ENCODE measurements at regions not wholly inside any gene's neighbourhood (a gene's known extent, or its start where the extent isn't known, plus 50 kb on each side); places are given as distances from the start of the nearest gene placed in this dataset.
"Not testable (repeated sequence)": the region's sequence is repeated elsewhere in the genome, so short reads cannot be mapped to it uniquely, and the experiment has no call there.

DNA sequence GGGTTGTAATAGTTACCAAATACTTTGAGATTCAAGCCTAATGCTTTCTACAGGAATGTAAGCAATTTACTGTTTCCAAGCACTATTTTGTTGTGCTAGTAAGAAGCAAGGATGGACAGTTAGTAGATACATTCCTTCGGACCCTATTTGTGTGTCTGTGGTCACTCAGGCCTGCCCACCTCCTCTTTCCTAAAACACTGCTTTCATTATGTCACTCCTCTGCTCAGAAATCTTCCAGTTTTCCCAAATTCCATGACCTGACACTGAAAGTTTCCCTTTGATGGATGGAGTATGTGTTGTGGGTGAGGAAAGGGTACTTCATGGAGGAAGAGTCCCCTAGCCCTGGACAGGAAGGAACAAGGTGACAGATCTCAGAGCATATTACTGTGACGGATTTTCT is 141.1 kb downstream of the DISP1 start:
- DNase-seq = no peak

DNA sequence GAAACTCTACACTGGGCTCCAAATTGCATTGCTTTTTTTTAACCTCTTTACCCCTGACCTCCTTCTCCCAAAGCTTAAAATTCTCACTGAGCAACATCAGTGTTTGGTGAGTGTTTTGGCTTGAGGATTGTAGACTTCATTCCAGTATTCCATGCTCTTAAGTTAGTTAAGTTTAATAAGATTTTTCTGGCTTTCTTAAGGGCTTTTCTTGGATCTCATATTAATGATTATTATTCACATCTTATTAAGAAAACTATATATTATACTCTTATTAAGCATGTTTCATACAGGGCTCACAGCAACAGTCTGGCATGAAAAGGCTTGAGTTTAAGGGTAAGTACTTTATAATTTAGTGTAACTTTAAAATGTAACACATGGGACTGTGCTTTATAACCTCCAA is 141.8 kb downstream of the DISP1 start:
- DNase-seq = no peak

DNA sequence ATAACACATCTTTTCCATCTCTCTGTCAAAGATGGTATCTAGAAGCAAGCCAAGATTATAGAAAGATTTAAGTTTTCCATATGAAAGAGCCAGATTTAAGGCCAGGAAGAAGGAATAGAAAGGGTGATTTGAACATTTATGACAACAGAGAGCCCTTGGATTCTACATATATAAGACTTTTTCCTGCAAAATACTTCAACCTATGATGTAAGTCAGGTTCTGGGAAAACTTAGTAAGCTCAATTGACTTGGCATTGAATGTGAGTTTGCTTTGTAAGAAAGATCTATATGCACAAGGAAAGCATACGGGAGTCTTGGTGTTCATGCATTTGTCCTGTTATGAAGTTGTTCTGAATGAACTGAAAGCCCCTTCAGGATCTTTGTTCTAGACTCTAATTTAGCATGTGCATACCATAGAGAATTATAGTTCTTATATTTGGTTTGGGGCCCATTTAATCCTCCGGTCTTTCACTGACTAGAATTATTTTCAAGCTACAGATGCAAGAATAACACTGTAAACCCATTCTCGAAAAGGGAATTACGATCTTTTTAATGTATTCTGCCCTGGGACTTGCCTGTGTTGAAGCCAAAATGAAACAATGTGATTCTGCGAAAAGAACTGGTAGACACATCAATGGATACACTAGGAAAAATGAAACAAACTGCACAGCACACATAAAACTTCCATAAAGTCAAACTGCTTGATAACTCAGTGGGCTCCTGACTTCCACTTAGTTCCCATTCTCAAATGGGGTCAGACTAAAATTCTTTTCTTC is 152.8 kb downstream of the DISP1 start:
- DNase-seq = no peak

DNA sequence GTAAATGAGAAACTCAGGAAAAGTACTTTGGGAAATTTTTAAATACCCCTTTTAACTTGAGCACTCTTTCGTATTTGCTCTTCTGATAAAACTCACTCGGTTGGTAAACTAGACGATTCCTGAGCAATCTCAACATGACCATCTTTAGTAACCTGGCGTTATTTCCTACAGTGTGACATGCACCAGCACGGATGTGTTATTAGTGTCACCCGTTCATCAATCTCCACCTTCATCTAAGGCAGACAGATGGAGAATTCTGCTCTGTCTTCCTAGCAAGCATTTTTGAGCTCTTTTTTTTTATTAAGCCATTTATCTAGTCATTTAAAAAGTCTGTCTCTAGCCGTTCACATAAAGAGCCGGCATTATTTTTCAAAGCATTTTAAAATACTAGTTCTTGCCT is 155.2 kb downstream of the DISP1 start:
- no peak for DNase-seq

DNA sequence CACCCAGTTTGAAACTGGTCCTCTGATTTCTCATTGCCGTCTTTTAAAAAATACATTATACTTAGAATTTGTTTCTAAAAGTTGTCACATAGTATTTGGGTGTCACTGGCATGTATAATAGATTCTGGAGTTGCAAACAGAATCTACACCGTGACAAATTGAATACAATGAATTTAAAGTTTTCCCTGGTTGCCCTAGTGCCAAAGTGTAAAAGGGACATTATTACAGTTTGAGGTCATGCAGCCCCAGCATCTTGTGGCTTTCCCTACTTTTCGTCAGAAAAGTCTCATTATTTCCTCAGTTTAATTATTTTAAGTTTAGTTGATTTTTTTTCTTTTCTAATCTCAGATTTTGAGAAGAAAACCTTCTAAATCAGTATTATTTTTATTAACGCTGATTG is 155.9 kb downstream of the DISP1 start:
- DNase-seq = no peak

DNA sequence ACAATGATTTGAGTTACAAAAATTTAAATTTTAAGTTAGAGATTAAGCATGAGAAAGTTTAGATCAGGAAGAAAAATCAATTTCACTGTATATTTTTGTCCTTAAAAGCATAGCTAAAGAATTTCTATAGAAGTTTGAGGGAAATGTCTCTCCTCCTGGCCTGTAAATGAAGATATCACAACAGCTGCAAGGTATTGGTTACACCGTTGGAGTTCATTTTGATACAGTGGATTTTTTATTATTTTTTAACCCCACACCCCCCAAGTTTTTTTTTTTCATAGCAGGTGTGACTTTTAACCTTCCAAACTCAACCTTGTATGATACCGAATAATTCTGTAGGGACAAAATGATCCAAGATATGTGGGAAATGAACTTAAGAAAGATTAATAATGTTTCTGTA is 156.3 kb downstream of the DISP1 start:
- DNase-seq = no peak

DNA sequence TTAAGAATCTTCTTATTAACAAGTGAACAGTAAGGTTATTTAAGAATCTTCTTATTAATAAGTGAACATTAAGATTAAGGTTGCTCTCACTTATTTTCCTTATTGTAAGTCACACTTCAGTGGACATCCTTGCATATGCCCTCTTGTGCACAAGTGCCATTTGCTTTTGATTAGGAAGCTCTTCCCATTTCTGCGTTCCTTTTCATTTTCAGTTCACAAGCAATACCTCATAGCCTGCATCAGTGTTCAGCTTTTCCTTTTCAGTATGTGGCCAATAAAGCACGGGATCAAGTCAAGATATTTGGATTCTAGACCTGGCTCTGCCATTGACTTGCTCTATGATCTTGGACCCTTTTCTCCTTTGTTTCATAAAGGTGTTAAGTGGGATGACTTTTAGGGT is 158.7 kb downstream of the DISP1 start:
- DNase-seq = no peak

DNA sequence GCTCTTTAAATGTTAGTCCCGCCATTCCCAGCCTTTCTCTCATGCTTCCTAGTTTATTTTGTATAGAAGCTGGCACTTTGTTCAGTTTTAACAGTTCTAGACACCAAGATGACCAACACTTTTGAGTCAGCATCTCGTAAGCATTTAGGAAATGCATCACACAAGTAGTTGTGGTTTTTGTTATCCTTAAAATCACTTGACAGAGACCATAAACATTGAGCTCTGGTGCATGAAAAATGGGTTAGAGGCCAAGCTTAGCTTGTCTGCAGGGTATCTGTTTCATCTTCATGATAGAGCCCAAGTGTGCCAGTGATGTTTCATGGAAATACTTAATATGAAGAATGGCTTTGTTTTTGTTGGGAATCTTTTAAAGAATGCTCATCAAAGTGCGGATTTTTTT is 159.7 kb downstream of the DISP1 start:
- DNase-seq = no peak

DNA sequence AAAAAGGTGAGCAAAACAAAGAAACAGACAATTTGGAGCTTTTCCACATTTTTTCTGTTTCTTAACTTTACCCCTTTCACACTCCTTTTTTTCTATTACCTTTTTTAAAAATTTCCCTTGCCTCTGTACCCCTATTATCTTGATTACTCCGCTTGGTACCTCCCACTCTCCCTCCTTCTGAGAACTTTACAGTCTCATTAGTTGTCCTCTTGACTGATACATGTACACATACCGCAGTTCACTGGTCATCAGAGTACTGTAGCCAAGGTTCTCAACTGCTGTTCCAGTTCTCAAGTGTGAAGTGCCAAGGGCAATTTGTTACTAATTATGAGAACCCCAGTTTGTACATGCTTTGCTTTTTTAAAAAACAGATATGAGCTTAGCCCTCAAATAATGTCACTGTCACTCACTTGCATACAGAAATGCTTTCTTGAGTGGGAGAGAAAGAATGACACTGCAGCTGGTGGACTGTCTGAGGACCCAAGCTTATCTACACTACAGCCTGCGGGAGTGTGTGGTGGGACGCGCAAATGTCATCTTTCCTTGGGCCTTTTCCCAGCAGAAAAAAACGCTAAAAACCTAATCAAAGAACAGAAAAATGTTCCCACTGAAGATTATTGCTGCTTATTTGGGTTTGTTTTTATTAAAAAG is 160.8 kb downstream of the DISP1 start:
- no peak for DNase-seq

DNA sequence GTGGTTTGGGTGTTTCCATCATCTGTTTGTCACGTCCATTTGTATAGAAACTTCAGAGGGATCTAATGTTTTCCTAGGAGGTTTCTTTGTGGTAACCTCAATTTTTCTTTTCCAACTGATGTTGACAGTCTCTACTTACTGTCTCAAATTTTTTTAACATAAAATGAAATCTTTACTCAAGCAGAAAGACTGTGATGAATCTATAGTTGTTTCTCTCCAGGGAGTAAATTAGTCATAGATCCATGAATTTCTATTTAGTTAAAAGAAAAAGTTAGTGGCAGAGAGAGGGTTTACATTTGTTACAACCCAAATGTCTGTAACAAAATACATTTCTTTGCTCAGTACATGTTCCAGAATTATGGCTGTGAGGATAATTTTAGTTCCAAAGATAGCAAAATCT is 161.6 kb downstream of the DISP1 start:
- no peak for DNase-seq

DNA sequence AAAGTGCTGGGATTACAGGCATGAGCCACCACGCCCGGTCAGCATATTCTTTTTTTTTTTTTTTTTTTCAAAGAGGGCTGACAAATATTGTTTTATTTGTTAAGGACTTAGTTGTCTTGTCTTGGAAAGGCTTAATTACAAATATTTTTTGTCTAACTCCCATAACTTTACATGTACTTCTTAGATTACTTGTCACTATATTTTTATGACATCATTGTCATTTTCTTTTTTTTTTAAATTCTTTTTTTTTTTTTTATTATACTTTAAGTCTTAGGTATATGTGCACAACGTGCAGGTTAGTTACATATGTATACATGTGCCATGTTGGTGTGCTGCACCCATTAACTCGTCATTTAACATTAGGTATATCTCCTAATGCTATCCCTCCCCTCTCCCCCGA is 162.5 kb downstream of the DISP1 start:
- not testable (repeated sequence) for DNase-seq

DNA sequence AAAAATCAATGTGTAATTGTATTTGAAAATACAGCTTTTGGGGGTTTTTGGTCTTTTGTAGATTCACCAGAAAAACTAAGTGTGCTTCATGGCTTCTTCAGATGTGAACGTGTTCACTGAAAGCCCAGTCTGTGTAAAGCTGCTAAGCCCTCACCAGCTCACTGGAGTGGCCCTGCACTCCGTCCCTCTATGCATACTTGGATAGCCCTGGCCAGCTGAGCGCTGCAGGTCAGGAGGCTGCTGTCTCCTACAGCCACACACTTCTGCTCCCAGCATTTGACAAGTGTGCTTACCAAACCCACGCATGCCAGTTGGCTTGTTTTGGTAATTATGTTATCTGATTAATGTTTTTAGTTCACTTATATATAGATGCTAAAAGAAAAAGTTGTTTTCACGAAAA is 163.5 kb downstream of the TLR5 start:
- DNase-seq = no peak

DNA sequence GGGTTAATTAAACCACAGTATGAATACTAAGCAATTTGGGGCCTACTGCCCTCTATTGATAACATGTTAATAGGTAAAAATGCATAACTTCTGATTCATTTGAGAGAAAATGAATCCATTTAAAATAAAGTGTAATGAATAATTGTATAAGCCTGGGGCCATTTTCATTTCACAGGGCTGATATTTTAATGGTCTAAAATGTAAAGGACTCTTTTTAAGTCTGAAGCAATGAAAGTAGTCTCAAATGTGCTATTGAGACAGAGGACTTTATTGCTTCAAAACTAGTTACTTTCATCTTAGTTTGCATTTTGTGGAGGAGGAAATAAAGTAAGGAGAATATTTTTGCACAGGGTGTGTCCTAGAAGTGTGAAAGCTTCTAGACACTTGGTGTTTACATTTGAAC is 155.4 kb downstream of the TLR5 start:
- DNase-seq = no peak

DNA sequence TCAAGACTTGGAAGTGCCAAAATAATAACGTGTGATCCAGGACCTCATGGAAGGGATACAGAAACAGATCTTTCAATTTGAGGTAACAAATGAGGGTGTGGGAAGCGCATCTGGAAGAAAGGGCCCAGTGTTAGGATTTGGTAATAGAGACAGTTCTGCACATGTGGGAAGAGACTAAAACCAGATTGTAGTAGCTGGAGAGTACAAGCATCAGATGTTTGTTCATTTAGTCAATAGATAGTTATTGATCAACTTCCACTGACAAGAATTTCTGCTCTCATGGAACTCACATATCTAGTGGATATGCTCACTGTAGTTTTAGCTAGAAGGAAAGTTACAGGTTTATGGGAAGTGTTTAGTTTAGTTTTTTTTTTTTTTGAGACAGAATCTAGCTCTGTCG is 153.6 kb downstream of the TLR5 start:
- no peak for DNase-seq

DNA sequence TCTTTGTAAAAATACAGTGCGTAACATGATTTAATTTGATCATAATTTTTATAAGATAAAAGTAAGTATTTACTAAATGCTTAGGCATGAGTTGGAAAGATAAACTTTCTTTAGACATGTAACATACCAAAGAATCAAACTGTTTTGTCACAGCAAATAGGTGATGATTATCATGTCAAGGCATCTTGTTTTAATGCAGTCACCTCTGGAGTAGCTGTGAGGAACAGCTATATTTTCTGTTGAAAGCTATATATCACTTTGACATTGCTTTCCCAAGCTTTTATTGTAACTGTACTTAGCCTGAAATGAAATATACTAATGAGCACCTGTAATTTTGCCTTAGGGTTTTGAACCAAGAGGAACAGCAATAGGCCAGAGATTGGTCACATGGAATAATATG is 151.9 kb downstream of the TLR5 start:
- DNase-seq = no peak

DNA sequence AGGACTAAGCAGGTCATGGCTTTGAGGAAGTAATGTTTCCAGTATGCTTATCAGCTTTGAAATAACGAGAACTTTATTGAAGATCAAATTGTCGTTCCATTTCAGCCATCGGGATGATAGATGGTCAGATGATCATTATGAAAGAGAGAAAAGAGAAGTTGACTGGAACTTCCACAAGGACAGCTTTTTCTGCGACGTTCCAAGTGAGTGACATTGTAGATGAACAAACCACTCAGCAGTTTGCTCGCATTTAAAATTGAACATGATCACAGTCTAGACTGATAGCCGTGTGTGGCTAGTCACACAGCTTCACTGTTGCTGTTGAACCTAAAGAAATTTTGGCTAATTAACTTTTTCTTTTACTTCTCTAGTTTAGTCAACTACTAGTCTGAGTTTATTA is 151.1 kb downstream of the TLR5 start:
- DNase-seq = no peak

DNA sequence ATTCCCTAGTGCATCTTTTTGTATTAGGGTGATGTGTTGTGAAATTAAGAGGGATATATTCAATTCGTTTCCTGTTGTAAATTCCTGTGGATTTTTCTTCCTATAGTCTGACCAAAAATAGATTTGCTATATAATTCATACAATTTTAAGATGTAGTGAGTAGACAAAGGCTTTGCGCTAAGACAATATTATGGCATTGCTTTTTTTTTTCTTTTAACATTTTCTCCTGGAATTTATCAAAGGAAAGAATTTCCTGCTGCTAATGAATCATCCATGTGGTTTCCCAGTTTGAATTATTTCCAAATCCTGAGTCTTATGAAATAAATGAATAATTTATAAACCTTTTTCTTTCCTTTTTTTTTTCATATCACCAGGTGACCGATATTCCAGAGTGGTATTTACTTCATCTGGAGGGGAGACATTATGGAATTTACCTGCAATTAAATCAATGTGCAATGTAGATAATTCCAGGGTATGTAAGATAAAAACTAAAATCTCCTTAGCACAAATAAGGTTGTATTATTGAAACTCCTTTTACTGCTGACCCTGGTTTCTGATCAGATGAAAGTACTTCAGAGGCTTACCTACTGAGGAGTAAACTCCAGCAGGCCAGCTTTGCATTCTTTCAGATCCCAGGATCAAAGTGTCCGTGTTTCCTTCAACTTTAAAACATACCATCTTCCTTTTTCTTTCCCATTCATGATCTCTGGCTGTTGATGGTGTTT is 148.4 kb downstream of the TLR5 start:
- DNase-seq = no peak

DNA sequence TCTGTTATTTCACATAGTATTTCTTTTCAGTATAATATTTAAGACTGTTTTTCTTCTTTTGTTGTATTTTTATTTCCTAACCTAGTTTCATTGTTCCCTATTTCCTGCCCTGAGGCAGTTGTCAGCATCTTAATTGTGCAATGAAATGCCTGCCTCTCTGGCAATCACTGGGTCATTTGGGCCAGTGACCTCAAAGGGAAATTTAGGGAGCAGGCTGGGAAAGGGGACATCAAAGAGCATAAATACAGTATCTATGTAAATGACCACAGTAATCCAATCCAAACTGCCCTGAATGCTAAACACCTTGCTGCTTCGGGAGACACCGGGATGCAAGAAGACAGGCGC is 147.8 kb downstream of the TLR5 start:
- DNase-seq = no peak

DNA sequence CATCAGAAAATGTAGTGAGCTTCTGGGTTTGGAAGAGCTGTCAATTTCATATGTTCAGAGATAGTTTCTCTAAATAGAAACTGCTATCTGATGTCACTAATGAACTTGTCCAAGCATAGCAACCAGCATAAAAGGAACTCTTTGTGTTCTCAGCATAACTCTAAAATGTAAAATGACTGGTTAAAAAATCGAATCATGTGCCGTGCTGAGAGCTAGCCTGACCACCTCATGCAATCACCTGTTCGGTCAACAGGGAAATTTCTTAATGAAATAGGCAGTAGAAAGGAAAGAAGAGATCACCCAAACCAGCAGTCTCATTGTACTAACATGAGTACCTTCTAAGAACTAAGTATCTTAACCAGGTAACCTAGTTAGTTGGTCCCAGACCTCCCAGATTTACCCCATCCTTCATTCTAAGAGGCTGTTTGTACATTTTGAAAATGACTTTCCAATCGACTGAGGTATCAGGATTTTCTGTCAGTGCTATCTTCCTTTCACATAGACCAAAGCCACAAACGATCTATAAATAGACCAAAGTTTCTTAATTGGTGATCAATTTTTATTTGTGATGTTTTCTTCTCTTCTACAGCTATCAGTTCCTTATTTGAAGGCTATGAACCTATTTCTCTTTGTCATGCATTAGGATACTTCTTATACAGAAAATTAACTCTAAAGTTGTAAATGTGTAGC is 147.3 kb downstream of the TLR5 start:
- DNase-seq = no peak

DNA sequence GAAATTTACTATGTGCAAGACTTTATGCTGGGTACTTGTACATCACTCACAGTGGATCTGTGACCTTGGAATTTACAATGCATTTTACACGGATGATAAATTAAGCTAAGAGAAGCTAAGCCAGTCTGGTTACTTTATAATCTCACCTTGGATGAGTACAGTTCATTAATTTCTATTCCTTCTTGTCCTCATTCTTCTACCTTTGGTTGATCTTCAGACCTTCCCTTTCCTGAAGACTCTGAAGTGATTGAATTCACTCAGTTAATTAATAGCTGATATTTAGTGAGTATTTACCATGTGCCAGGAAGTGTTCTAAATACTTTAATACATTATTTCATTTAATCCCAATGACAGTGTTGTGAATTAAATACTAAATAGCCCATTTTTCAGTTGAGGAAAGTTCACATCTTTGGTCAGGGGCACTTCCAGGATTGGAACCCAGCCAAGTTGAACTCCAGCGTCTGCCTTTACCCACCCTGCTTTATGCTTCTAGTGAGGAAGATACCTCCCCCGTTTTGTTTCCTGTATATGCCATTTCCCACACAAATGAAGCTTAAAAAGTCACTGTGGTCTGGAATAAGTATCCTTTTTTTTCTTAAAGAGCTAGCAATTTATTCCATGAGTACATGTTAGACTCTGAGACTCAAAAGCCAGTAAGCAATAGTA is 146.6 kb downstream of the TLR5 start:
- no peak for DNase-seq

DNA sequence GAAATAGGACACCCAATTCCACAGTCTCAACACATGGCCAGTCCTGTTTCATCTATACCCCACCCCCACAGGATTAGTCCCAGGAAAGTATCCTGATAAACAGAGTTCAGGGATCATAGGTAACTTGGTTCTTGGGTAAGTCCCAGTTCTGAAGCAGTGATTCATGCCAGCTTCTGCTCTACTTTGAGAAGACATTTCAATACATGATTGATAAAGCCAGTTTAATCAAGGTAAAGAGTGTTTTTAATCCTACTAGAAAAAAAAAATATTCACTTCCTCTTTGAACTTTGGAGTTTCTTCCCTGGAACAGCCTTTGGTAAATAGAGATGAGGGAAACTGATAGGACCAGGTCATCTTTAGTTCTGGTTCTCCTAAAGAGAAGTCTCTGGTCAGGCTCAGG is 142.4 kb downstream of the TLR5 start:
- DNase-seq = no peak

DNA sequence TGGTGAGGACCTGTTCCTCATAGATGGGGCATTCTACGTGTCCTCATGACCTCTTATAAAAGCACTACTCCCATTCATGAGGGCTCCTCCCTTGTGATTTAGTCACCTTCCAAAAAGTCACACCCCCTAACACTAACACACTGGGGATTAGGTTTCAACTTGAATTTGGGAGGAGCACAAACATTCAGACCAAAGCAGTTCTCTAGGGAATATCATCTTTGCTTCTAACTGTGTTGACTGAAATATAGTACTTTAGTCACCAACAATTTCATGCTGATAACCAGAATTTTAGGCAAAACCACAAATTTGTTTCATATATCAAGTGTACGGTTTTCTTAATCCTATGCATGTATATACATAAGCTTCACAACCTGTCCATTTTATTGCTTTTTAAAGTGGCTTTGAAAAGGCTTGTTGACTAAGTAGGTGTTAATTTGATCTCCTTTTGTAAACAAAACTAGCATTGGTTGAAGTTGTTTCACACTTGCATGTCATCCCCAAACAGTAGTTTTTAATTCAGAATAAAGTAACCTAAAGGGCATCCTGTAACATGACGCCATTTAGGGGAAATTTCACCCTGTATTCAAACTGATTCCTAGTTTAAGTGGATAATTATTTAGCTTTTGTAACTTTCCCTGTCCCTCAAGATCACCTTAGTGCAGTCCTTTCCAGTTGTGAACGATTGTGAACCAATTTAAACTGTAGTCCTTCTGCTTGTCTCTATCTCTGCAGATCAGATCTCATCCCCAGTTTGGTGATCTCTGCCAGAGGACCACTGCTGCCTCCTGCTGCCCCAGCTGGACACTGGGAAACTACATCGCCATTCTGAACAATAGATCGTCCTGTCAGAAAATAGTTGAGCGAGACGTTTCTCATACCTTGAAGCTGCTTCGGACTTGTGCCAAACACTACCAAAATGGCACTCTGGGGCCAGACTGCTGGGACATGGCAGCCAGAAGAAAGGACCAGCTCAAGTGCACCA is 141.1 kb downstream of the TLR5 start:
- DNase-seq = no peak
